SK-N-SH (cell line): ENCODE measurements at regions not wholly inside any gene's neighbourhood (a gene's known extent, or its start where the extent isn't known, plus 50 kb on each side); places are given as distances from the start of the nearest gene placed in this dataset.

ENCODE experiments used
- CTCF ChIA-PET: fragments of 300-600, 350-600 bp; formaldehyde crosslinking; extraction: SDS; loops from one replicate; lab custom pipeline; 2021; lab: Yijun Ruan, JAX
- POLR2A ChIA-PET: fragments of 350-600 bp; sonication (Branson Sonifier 250); formaldehyde crosslinking; extraction: SDS; loops from one replicate; lab custom pipeline; 2020; ENCODE audit warnings: antibody characterized with exemption, inconsistent platforms; lab: Yijun Ruan, JAX
- DNase-seq: peaks from one replicate; pipeline ENCODE4 v3.0.0; 2012
- H2AFZ ChIP-seq: fragments of 200-600 bp; sonication (generic); 2 replicates; pipeline ENCODE4 v1.8.1; 2016; ENCODE audit warnings: antibody characterized with exemption, mild to moderate bottlenecking, low read depth
- H3F3A ChIP-seq: fragments of 200-600 bp; sonication (generic); replicated peaks from 2 replicates; pipeline ENCODE3; 2016; ENCODE audit warnings: antibody characterized with exemption, mild to moderate bottlenecking; ENCODE audit not compliant: insufficient read depth
- H3K27ac ChIP-seq, 2 experiments: fragments of 200-500 bp in 1 of 2; fragments of 200-600 bp in 1 of 2; sonication (Bioruptor generic) in 1 of 2; sonication (generic), shearing (Covaris generic) in 1 of 2; 2 replicates each; pipeline versions ENCODE4 v1.5.1 to v1.6.1; 2014 to 2016; ENCODE audit warnings: low read depth in 2 of 2, inconsistent platforms in 1 of 2, low read length in 1 of 2, mild to moderate bottlenecking in 1 of 2, mixed read lengths in 1 of 2
- H3K27me3 ChIP-seq: fragments of 200-600 bp; sonication (generic), shearing (Covaris generic); 2 replicates; pipeline ENCODE4 v1.6.1; 2016; ENCODE audit warnings: mixed run types; ENCODE audit not compliant: insufficient read depth
- H3K36me3 ChIP-seq, 2 experiments: fragments of 200-500 bp in 1 of 2; fragments of 200-600 bp in 1 of 2; sonication (Bioruptor generic) in 1 of 2; sonication (generic) in 1 of 2; replicated peaks in 1 of 2; 2 replicates each; pipeline versions ENCODE3 to v1.5.1; 2014 to 2016; ENCODE audit warnings: low read length in 1 of 2, mild to moderate bottlenecking in 1 of 2; ENCODE audit not compliant: insufficient read depth in 2 of 2, control insufficient read depth in 1 of 2
- H3K4me1 ChIP-seq, 2 experiments: fragments of 200-500 bp in 1 of 2; fragments of 200-600 bp in 1 of 2; sonication (Bioruptor generic) in 1 of 2; sonication (generic), shearing (Covaris generic) in 1 of 2; 2 replicates each; pipeline versions ENCODE4 v1.5.1 to v1.6.1; 2014 to 2016; ENCODE audit warnings: low read depth in 1 of 2, low read length in 1 of 2, mixed run types in 1 of 2; ENCODE audit not compliant: insufficient read depth in 2 of 2, control insufficient read depth in 1 of 2
- H3K4me2 ChIP-seq: fragments of 200-600 bp; sonication (generic), shearing (Covaris generic); 2 replicates; pipeline ENCODE4 v1.6.1; 2017; ENCODE audit warnings: mixed run types
- H3K4me3 ChIP-seq, 2 experiments: fragments of 200-500 bp in 1 of 2; fragments of 200-600 bp in 1 of 2; sonication (Bioruptor generic) in 1 of 2; sonication (generic), shearing (Covaris generic) in 1 of 2; 2 replicates each; pipeline versions ENCODE4 v1.5.1 to v1.8.1; 2014 to 2016; ENCODE audit warnings: low read depth in 2 of 2, inconsistent platforms in 1 of 2, low read length in 1 of 2, mild to moderate bottlenecking in 1 of 2, mixed read lengths in 1 of 2, moderate library complexity in 1 of 2
- H3K79me2 ChIP-seq: fragments of 200-600 bp; sonication (generic); 2 replicates; pipeline ENCODE4 v1.8.1; 2017; ENCODE audit warnings: mild to moderate bottlenecking; ENCODE audit not compliant: insufficient read depth
- H3K9ac ChIP-seq: fragments of 200-600 bp; sonication (generic); 2 replicates; pipeline ENCODE4 v1.6.1; 2017; ENCODE audit warnings: mixed run types
- H3K9me2 ChIP-seq: fragments of 200-600 bp; sonication (generic); 2 replicates; pipeline ENCODE4 v1.6.1; 2017; ENCODE audit warnings: mixed run types
- H3K9me3 ChIP-seq: fragments of 200-600 bp; sonication (generic); 2 replicates; pipeline ENCODE4 v1.6.1; 2017; ENCODE audit warnings: mixed run types, mild to moderate bottlenecking, moderate library complexity
- H4K20me1 ChIP-seq: fragments of 200-600 bp; sonication (generic); 2 replicates; pipeline ENCODE4 v1.6.1; 2017; ENCODE audit warnings: mild to moderate bottlenecking, mixed run types; ENCODE audit not compliant: insufficient read depth
- FOSL2 ChIP-seq: IDR thresholded peaks from 2 replicates; pipeline ENCODE4 v1.4.0; 2012; ENCODE audit warnings: low read depth, mild to moderate bottlenecking, moderate library complexity, borderline replicate concordance
- FOXM1 ChIP-seq: IDR thresholded peaks from 2 replicates; pipeline ENCODE4 v1.4.0; 2012; ENCODE audit warnings: low read depth, mild to moderate bottlenecking
- GATA2 ChIP-seq: sonication (generic); formaldehyde crosslinking; IDR thresholded peaks from 2 replicates; pipeline ENCODE4 v1.5.0; 2020; ENCODE audit warnings: mild to moderate bottlenecking, missing genetic modification reagents
- IRF3 ChIP-seq: fragments of 150-350 bp; IDR thresholded peaks from 2 replicates; pipeline ENCODE4 v1.6.1; 2016; ENCODE audit warnings: mild to moderate bottlenecking, low read depth, low read length
- MEF2A ChIP-seq: IDR thresholded peaks from 2 replicates; pipeline ENCODE4 v1.4.0; 2012; ENCODE audit warnings: low read depth, borderline replicate concordance
- RAD21 ChIP-seq: IDR thresholded peaks from 2 replicates; pipeline ENCODE4 v1.6.1; 2012; ENCODE audit warnings: mild to moderate bottlenecking, low read length
- RCOR1 ChIP-seq: fragments of 150-350 bp; IDR thresholded peaks from 2 replicates; pipeline ENCODE4 v1.6.1; 2017; ENCODE audit warnings: antibody characterized with exemption, low read length
- RFX5 ChIP-seq: IDR thresholded peaks from 2 replicates; pipeline ENCODE4 v1.6.1; 2012; ENCODE audit warnings: mild to moderate bottlenecking, improper control_type of control experiment, low read length
- RXRA ChIP-seq: IDR thresholded peaks from 2 replicates; pipeline ENCODE4 v1.4.0; 2012; ENCODE audit warnings: low read depth, mild to moderate bottlenecking, borderline replicate concordance
- SMC3 ChIP-seq: IDR thresholded peaks from 2 replicates; pipeline ENCODE4 v1.6.1; 2012; ENCODE audit warnings: low read depth, low read length, improper control_type of control experiment
- YY1 ChIP-seq: IDR thresholded peaks from 2 replicates; pipeline ENCODE4 v1.4.0; 2012; ENCODE audit warnings: low read depth, mild to moderate bottlenecking
- ZBTB33 ChIP-seq: IDR thresholded peaks from 2 replicates; pipeline ENCODE4 v1.4.0; 2012; ENCODE audit warnings: low read depth, borderline replicate concordance
- WGBS: methylation state at CpG from one replicate; pipeline ENCODE4 v1.1.6; 2017; ENCODE audit warnings: low lambda C conversion rate; 5-methylcytosine and 5-hydroxymethylcytosine counted together
- TF ChIP-seq, protein P1 (sequence below): IDR thresholded peaks from 2 replicates; pipeline ENCODE4 v1.4.0; 2012; ENCODE audit warnings: low read depth
- TF ChIP-seq, protein P2 (sequence below): IDR thresholded peaks from 2 replicates; pipeline ENCODE4; 2012
- TF ChIP-seq, protein P3 (sequence below): IDR thresholded peaks from 2 replicates; pipeline ENCODE4 v1.4.0; 2012; ENCODE audit warnings: low read depth, borderline replicate concordance

GRCh38 chr7:136030330-136030729 lies 53.2 kb upstream of the MTPN start:
- H3K4me2 ChIP-seq, result no peak overlapping the region
- CTCF ChIA-PET, result interaction anchor here (0.8 kb wide), 1 partner anchor 20 kb away, joined by 3 read pairs; no protein-coding TSS in a partner anchor
- H3K27me3 ChIP-seq, result no peaks in the 10 kb centered on the region
- no peak for TF ChIP-seq RCOR1
- no peak for TF ChIP-seq YY1
- TF ChIP-seq, protein P1, sequence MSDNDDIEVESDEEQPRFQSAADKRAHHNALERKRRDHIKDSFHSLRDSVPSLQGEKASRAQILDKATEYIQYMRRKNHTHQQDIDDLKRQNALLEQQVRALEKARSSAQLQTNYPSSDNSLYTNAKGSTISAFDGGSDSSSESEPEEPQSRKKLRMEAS, result no peak
- TF ChIP-seq, protein P2, sequence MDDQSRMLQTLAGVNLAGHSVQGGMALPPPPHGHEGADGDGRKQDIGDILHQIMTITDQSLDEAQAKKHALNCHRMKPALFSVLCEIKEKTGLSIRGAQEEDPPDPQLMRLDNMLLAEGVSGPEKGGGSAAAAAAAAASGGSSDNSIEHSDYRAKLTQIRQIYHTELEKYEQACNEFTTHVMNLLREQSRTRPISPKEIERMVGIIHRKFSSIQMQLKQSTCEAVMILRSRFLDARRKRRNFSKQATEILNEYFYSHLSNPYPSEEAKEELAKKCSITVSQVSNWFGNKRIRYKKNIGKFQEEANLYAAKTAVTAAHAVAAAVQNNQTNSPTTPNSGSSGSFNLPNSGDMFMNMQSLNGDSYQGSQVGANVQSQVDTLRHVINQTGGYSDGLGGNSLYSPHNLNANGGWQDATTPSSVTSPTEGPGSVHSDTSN, result no peak
- no peak for TF ChIP-seq ZBTB33
- no peaks in the 10 kb centered on the region for H3K79me2 ChIP-seq
- no peaks in the 10 kb centered on the region for H4K20me1 ChIP-seq
- no peaks in the 10 kb centered on the region for H3K9me2 ChIP-seq
- H3K4me3 ChIP-seq, result no peak overlapping the region
- WGBS, result 43% methylated on average over 2 of the region's 2 CpGs
- H3K36me3 ChIP-seq, result no peaks in the 10 kb centered on the region
- H3K9me3 ChIP-seq, result no peaks in the 10 kb centered on the region
- H2AFZ ChIP-seq, result no peak overlapping the region
- H3F3A ChIP-seq, result no peaks in the 10 kb centered on the region
- no peak overlapping the region for H3K27ac ChIP-seq
- POLR2A ChIA-PET, result no interaction called here
- H3K4me1 ChIP-seq, result peaks cover 0 to 18% of the 10 kb centered on the region in 2 experiments; a peak in 2 of 4 replicates
- H3K9ac ChIP-seq, result no peak overlapping the region
- DNase-seq, result no peak

GRCh38 chr7:136027160-136027559 lies 50.0 kb upstream of the MTPN start:
- H3K9me2 ChIP-seq, result no peaks in the 10 kb centered on the region
- no peak overlapping the region for H3K4me2 ChIP-seq
- no peaks in the 10 kb centered on the region for H3F3A ChIP-seq
- no peak overlapping the region for H3K9ac ChIP-seq
- H2AFZ ChIP-seq, result no peak overlapping the region
- no peaks in the 10 kb centered on the region for H3K36me3 ChIP-seq
- no peak overlapping the region for H3K27ac ChIP-seq
- TF ChIP-seq MEF2A, result no peak
- no peak for TF ChIP-seq RXRA
- TF ChIP-seq, protein P3, sequence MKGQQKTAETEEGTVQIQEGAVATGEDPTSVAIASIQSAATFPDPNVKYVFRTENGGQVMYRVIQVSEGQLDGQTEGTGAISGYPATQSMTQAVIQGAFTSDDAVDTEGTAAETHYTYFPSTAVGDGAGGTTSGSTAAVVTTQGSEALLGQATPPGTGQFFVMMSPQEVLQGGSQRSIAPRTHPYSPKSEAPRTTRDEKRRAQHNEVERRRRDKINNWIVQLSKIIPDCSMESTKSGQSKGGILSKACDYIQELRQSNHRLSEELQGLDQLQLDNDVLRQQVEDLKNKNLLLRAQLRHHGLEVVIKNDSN, result no peak
- TF ChIP-seq, protein P2, result no peak
- TF ChIP-seq SMC3, result no peak
- TF ChIP-seq YY1, result no peak
- TF ChIP-seq GATA2 (CRISPR knock-in tag), result no peak
- TF ChIP-seq FOXM1, result no peak
- no peak for TF ChIP-seq IRF3
- TF ChIP-seq FOSL2, result no peak
- no peak for TF ChIP-seq RAD21
- no peak for TF ChIP-seq RFX5
- no peaks in the 10 kb centered on the region for H4K20me1 ChIP-seq
- no peaks in the 10 kb centered on the region for H3K79me2 ChIP-seq
- no peak for DNase-seq
- H3K4me3 ChIP-seq, result no peak overlapping the region
- 60% methylated on average over 2 of the region's 2 CpGs for WGBS
- no peaks in the 10 kb centered on the region for H3K9me3 ChIP-seq
- POLR2A ChIA-PET, result no interaction called here
- H3K4me1 ChIP-seq, result peaks cover 0 to 6% of the 10 kb centered on the region in 2 experiments; a peak in 2 of 4 replicates
- no peaks in the 10 kb centered on the region for H3K27me3 ChIP-seq
- CTCF ChIA-PET, result interaction anchor here (0.9 to 1.0 kb wide), 3 partner anchors 18 to 354 kb away, joined by 3 to 4 read pairs (median 3); no protein-coding TSS in a partner anchor
